Mesothelial cell of epicardium (in vitro differentiated cells): ENCODE measurements at regions not wholly inside any gene's neighbourhood (a gene's known extent, or its start where the extent isn't known, plus 50 kb on each side); places are given as distances from the start of the nearest gene placed in this dataset.

Source experiments
- DNase-seq, 2 experiments: peaks; one replicate each; pipeline ENCODE4 v3.0.0; 2021; ENCODE audit warnings: low spot score in 2 of 2; ENCODE audit not compliant: unreplicated experiment in 2 of 2
- H3K27ac Mint-ChIP-seq: 2 replicates; pipeline ENCODE4 v1.8.0; 2021; ENCODE audit warnings: mixed read lengths
- H3K27me3 Mint-ChIP-seq: 2 replicates; pipeline ENCODE4 v1.8.0; 2021; ENCODE audit warnings: low read depth, mixed read lengths
- H3K36me3 Mint-ChIP-seq: 2 replicates; pipeline ENCODE4 v1.8.0; 2021; ENCODE audit warnings: mixed read lengths
- H3K4me1 Mint-ChIP-seq: 2 replicates; pipeline ENCODE4 v1.8.0; 2021; ENCODE audit warnings: mixed read lengths
- H3K4me3 Mint-ChIP-seq: 2 replicates; pipeline ENCODE4 v1.8.0; 2021; ENCODE audit warnings: mild to moderate bottlenecking, moderate library complexity, mixed read lengths
- H3K9me3 Mint-ChIP-seq: 2 replicates; pipeline ENCODE4 v1.8.0; 2021; ENCODE audit warnings: mixed read lengths
- CTCF ChIP-seq: fragments of 200-600 bp; sonication (generic); IDR thresholded peaks from one replicate; pipeline ENCODE4 v1.5.0; 2021; ENCODE audit warnings: antibody characterized with exemption; ENCODE audit not compliant: unreplicated experiment

- no peaks in the 10 kb centered on the region for H3K36me3 Mint-ChIP-seq
- H3K9me3 Mint-ChIP-seq: no peaks in the 10 kb centered on the region
- H3K4me3 Mint-ChIP-seq: no peak overlapping the region
- H3K4me1 Mint-ChIP-seq: no peaks in the 10 kb centered on the region
- peaks cover 43% of the 10 kb centered on the region for H3K27me3 Mint-ChIP-seq
- H3K27ac Mint-ChIP-seq: no peak overlapping the region
- TF ChIP-seq CTCF: no peak
- DNase-seq: no peak
These were observed 377.5 kb downstream of the GPATCH2 start for GRCh38 chr1:217253351-217253750.

DNA sequence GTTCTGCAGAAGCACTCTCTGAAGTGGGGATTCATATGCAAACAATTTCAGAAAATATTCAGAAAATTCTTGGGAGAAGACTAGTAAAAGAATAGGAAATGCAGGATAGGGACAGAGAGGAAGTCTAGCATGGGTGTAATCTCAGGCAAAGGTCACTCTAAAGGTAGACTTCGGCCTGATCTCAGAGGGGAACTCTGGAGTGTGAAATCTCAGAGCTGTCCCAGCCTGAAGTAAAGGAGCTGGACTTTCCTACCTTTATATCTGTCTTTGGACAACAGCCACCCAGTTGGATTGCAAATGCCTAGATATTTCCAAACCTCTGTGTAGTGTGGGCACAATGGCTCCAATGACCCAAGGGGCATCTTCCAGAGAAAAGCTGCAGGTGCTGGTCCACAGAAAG is 379.8 kb downstream of the GPATCH2 start:
- Mint-ChIP-seq H3K27me3 (peaks cover 50% of the 10 kb centered on the region), H3K36me3 (no peaks in the 10 kb centered on the region), H3K4me3 (no peak overlapping the region), H3K27ac (no peak overlapping the region), H3K9me3 (no peaks in the 10 kb centered on the region), H3K4me1 (no peaks in the 10 kb centered on the region)
- no peak for DNase-seq
- no peak for TF ChIP-seq CTCF

DNA sequence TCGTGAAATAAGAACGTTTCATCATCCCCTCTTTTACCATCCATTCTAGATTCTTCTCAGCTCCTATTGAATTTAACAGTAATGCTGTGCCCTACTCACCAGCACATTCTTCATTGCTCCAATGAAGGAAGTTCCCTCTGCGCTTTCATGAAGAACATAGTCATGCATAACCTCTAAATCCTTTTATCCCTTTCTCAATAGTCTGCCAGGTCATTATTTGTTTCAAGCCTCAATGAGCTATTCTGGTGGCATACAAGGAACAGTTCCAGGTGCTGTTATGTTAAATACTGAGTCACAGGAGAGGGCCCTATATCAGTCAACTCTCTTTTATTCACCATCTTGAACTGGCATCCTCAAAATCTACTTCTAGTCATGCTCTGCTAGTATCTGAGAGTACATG is 381.0 kb downstream of the GPATCH2 start:
- H3K27ac Mint-ChIP-seq: no peak overlapping the region
- H3K9me3 Mint-ChIP-seq: no peaks in the 10 kb centered on the region
- DNase-seq: no peak
- no peaks in the 10 kb centered on the region for H3K36me3 Mint-ChIP-seq
- no peak for TF ChIP-seq CTCF
- H3K4me3 Mint-ChIP-seq: no peak overlapping the region
- H3K4me1 Mint-ChIP-seq: no peaks in the 10 kb centered on the region
- H3K27me3 Mint-ChIP-seq: peaks cover 55% of the 10 kb centered on the region

DNA sequence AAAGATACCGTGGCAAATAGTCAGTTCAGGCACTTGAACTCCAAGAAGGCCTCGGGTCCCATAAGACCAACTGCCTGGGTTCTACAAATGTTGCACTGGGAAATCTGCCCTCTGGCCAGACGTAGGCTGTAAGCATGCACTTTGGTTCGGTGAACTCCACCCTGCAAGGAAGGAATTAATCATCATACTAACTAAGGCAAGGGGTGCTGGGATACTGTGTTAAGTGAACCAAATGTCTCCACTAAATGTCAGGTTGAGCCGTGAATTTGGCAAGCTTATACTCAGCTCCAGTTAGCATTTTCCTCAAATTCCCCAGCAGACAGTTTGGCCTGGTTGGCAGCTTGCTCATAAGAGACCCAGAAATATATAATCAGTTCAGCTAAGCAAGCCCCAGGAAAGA is 385.9 kb downstream of the GPATCH2 start:
- no peaks in the 10 kb centered on the region for H3K36me3 Mint-ChIP-seq
- DNase-seq: no peak
- no peak overlapping the region for H3K27ac Mint-ChIP-seq
- peaks cover 73% of the 10 kb centered on the region for H3K27me3 Mint-ChIP-seq
- no peak for TF ChIP-seq CTCF
- no peak overlapping the region for H3K4me3 Mint-ChIP-seq
- no peaks in the 10 kb centered on the region for H3K9me3 Mint-ChIP-seq
- no peaks in the 10 kb centered on the region for H3K4me1 Mint-ChIP-seq

- Mint-ChIP-seq H3K4me1 (no peaks in the 10 kb centered on the region), H3K27ac (no peak overlapping the region), H3K4me3 (no peak overlapping the region), H3K27me3 (peaks cover 48% of the 10 kb centered on the region), H3K9me3 (no peaks in the 10 kb centered on the region), H3K36me3 (no peaks in the 10 kb centered on the region)
- DNase-seq: no peak
- TF ChIP-seq CTCF: no peak
These were observed 390.2 kb downstream of the GPATCH2 start for GRCh38 chr1:217240656-217241055.

DNA sequence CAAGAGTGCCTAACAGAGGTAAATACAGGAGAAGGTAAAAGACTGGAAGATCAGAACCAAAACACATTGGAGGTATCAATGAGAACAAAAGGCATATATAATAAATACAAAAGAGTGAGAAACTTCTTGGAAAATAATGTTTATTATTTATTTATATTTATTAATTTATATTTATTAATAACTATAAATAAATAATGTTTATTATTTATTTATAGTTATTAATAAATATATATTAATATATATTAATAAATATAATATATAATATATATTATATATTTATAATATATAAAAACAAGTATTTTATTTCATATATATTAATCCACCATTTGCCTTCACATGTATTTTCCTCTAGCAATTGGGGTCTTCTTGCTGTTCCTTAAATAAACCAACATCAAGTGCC is 391.9 kb downstream of the GPATCH2 start:
- no peak for TF ChIP-seq CTCF
- H3K4me1 Mint-ChIP-seq: no peaks in the 10 kb centered on the region

More for the DNA sequence above, 391.9 kb downstream of the GPATCH2 start:
- Mint-ChIP-seq H3K27me3 (peaks cover 40% of the 10 kb centered on the region), H3K4me3 (no peak overlapping the region), H3K36me3 (no peaks in the 10 kb centered on the region), H3K27ac (no peak overlapping the region), H3K9me3 (no peaks in the 10 kb centered on the region)
- DNase-seq: no peak
